GM19395 (cell line): ENCODE measurements at regions not wholly inside any gene's neighbourhood (a gene's known extent, or its start where the extent isn't known, plus 50 kb on each side); places are given as distances from the start of the nearest gene placed in this dataset.
A peak's percentile ranks its signal among the peaks of the same experiment; 100 is the strongest.

ENCODE experiments used
- ATAC-seq: cut with Tn5 transposase; IDR thresholded peaks from one replicate; pipeline ENCODE4 v1.9.1; 2021; ENCODE audit warnings: mild to moderate bottlenecking, moderate library complexity; ENCODE audit not compliant: unreplicated experiment

DNA sequence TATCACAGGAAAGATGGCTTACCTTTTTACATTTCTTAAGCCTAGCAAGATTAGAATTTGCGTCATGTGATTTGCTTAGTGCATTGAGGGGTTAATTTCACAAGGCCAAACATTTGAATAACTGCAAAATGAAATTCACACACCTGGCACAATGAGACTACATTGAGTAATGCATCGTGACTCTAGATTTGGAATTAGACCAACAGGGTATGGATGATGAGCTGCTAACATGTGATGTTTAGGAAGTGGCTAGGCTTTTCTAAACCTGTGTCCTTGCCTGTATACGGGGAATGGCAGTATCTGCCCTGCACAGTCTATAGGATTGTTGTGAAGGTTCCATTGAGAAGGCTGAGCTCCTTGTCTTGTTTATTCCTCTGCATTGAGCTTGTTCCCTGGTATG, 160.1 kb downstream of the MFSD1 start:
- ATAC-seq = no peak

DNA sequence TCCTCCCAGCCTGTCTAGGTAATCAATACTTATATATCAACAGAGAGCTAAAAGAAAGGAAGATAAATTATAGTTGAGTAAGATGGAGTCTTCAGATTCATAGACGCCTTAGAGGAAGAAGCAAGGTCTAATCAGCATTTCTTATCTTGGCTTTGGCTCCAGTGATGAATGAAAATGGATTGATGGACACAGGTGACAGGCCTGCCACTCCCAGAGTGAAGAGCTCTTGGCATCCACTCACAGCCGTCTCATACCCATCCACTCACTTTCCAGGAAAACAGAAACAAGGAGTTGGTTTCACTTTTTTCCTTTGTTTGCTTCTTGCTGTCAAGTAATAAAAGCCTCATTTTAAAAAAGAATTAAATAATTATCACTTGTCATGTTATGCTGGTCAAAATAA, 168.2 kb downstream of the MFSD1 start:
- ATAC-seq = no peak

DNA sequence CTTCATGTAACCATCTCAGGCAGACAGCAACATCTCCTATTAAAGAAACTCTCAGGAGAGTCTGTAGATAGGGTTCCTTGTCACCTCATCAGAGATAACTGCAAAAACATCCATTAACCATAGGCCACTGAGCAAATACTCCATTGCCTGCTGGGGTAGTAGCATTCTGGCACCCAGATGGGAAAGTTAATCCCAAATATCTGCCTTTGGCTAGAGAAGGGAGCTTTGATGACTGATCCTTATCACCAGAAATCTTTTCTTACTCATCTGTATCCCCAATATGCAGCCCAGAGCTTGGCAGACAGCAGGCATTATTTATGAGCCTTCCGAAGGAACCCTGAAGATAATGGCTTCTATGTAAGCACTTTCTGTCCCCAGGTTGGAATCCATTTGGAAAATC, 173.1 kb downstream of the MFSD1 start:
- ATAC-seq = no peak

DNA sequence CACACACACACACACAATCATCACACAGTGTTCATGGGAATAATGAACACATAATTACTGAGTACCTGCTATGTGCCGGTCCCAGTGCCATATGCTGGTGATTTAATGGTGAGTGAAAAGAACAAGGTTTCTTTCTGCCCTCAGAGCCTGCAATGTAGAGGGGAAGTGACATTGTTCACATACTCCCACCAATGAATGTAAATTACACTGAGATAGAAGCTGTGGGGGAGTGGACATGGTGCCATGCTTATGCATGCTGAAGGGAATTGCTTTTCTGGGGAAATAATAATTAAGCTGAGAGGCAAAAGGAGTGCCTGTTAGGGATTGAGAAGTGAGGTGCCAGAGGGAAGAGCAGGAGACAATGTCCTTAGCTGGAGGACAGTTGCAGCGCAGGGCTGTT, 175.1 kb downstream of the MFSD1 start:
- no peak for ATAC-seq

DNA sequence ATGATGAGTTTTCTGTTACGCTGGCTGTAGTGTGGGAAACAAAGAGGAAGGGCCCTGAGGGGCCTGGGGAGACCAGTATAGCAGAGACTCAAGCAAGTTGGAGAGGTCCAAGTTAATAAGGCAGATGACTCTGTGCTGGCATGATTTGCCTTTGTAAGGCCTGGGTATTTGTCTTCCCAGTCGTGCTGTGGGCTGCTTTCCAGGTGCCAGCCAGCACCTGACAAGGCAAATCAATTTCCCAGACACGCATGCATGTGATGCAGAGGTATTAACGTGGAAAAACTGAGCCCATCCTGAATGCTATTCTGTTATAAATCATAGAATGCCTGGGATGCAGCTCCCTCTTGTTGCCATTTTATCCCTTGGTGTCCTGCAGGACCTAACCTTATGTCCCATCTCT, 175.6 kb downstream of the MFSD1 start:
- ATAC-seq = no peak

DNA sequence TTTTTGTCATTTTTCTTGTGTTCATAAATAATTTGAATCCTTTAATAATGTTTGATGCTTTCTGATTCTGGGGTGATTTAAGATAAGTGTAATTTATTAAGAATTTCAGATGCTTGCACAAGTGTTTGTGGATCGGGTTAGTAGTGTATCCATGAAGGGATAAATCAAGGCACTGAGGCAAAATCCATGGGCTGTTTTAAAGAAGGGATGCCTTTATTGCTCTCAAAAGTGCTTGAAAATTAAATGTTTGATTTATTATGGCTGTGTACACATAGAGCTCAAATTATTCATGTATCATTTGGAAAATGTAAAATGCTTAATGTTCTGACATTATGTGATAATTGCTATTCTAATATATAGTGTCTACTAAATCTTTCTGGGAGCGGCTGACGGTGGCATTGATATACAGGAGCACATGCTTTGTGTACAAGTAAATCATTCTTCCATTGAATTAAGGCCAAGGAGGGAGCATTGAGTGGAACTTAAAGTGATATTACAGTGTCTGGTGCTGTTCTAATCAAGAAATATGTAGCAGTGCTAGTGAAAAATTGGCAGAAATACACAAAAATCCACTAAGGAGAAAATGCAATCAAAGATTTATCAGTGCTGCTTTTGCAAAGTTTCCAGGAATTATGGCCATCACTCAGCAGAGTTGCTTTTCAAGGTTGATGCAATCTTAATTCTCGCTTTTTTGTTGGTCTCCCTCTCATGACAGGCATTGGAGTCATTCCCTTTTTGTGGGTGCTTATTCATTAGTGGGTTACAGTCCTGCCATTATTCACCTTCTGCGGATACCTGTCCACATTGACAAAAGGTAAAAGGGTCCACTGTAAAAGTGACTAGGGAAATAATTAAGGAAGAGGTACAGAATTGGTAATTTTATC, 181.6 kb downstream of the MFSD1 start:
- ATAC-seq = no peak

DNA sequence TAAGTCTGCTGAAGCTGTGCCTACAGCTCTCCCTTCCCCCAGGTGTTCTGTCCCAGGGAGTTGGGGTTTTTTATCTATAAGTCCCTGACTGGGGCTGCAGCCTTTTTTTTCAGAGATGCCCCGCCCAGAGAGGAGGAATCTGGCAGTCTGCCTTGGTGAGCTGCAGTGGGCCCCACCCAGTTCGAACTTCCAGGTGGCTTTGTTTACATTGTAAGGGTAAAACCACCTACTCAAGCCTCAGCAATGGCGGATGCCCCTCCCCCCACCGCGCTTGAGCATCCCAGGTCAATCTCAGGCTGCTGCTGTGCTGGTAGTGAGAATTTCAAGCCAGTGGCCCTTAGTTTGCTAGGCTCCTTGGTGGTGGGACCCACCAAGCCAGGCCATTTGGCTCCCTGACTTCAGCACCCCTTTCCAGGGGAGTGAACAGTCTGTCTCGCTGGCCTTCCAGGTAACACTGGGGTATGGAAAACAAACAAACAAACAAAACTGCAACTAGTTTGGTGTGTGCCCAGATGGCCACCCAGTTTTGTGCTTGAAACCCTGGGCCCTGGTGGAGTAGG, 189.4 kb downstream of the MFSD1 start:
- ATAC-seq = no peak

DNA sequence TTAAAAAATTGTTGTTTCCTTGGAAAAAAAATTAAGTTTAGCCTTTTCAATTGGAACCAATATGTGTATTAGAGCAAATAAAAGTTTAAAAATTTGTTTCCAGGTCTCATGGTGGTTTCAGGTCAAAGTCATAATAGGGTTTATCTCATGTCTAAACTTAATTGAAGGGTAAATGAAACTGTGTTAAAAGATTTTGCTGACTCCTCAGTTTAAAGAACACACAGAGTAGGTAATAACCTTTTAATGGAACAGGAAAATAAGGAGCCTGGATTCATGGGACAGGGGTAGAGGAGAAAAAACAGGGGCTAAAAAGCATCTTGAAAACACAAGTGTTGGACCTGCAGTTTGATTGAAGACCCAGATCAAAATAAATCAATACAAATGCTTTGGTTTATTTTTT, 190.6 kb downstream of the MFSD1 start:
- no peak for ATAC-seq

DNA sequence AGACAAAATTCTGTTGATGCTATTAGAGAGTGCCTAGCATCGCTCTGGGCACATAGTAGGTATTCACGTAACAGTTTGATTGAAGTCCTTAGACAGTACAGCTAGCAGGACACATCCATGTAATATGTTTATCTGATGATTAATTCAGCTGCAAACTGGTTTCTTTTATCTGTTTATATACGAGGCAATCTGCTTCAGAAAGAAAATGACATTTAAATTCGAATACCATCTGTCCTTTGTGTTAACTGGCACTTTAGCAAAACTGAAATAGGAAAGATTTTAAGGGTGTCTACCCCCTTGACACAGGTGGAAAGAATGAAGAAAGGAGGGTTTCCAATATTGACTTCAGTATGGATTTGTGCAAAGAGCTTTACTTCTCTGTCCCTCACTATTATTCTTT, 192.5 kb downstream of the MFSD1 start:
- ATAC-seq = no peak

DNA sequence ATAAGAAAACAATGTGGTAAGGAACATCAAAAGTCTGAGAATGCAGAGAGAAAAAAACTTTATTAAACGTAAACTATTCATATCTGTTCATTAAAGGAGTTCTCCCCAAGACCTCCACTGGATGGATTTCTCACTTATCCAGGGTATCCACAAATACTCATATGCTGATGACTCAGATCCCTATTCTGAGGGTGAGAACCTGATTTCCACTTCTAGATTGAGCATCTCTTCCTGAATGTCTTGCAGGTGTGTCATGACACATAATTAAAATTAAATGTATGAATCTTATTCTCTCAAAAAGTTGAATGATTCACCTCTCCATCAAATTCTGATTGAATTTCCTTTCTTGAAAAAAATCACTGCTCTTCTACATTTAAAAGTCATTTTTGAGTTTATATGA, 199.9 kb downstream of the MFSD1 start:
- ATAC-seq = no peak

DNA sequence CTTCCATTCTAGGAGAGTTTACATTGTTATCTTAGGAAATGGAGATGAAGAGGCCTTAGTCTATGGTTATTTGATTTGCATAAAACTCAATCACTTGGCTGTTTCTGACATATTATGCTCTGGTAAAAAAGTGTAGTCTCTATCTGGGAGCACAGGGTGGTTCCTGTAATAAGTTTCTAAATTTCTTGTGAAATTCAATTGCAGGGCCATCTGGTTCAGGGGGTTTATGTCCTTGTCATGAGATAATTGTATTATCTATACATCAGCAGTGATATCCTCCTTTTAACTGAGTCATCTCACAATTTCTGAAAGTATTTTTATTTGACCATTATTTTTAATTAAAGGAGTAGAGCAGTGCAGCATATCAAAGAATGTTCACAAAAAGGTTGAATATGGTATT, 203.3 kb downstream of the MFSD1 start:
- ATAC-seq = no peak

DNA sequence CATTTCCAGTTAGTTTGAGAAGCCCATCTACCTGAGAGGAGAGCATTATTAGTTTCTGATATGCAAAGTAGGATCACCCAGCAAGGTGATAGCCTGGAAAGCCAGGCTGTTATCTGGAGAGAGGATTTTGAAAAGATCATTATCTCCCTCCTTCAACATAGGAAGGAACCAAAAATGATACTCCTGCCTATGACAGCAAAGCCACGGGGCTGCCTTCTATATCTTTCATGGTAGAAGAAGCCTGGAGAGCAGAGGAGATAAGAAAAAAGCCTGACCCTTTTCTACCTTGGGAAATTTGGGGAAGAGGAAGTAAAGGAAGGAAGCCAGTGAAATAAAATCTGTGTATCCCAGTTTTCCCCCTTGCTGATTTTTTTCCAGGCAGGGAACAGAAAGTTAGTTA, 205.5 kb downstream of the MFSD1 start:
- no peak for ATAC-seq

DNA sequence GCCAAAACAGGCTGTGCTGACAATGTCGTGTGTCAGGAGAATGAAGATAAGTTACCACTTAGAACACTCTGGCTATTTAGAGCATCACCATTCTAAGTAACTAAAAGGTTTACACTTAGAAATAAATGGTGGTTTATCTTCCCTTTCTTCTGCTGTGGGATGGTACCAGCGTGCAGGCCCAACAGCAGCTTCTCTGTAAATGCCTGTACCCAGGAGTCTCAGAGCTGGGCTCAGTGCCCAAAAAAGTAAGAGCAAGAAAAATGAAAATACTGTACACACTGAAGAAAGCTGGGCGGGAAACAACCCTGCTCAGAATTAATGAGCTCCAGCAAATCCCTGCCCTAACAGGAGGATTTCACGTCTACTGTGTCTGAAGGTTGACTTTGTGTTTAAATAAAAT, 206.5 kb downstream of the MFSD1 start:
- ATAC-seq = no peak

DNA sequence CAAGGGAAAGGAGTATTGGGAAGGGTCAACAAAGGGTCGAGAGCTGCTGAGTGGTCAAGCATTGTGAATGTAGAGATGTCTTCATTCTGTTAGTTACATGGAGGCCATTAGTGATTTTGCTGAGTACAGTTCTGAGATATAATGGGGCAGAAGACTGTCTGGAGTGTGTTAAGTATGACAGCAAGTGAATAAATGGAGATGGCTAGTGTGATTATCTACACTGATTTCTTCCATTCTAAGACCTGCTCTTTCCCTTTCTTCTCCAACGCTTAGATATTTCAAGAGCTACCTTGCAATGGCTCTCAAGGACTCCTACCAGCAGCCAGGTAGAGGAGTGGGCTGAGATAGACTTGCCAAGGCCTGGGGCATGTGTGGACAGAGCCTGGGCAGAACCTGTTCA, 216.5 kb downstream of the MFSD1 start:
- no peak for ATAC-seq

DNA sequence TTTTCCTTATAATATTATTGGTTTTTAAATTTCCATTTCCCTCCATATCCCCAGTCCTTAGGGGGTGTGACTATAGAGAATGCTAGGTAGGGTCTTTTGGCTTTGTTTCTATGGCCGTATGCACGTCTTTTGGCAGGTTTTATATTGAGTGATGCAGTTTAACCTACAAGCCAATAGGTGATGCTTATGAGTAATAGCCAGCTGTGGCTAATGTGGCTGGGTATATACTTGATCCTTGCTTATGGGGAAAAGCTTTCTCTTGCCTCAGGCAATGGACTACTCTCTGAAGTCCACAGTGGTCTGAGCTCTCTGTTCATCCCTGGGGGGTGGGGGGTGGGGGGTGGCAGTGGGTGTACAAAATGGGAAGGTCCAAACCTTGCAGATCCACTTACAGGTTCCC, 223.9 kb downstream of the MFSD1 start:
- no peak for ATAC-seq

DNA sequence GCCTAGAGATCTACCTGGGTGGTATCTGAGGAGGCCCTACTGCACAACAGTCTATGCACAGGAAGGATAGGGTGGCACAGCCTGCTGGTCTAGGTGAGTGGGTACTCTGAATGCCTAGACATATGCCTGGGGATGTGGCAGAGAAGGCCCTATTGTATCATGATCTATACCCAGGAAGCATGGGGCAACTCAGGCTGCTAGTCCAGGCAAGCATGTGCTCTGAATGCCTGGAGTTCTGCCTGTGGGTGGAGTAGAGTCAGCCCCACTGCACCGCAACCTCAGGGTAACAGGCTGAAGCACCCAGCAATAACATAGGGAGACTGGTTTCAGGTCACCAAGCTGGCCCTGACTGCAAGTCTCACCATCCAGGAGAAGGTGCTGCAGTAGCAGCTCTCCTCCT, 224.7 kb downstream of the MFSD1 start:
- ATAC-seq = no peak

DNA sequence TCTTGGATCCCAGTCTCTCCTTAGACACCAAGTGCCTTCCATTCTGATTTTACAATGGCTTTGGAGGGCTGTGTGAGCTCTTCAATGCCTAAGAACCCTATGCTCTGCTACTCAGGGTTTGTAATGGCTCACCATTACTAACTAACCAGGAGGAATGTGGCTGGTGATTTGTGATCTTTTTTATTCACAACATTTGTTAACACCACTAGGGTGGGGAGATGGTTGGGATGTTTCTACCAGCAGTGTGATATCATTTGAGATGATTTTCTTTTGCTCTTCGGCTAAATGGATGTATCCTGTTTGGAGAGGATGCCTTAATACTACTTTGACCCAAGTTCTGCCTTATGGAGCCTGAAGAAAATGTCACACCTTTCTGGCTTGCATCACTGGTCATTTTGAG, 226.9 kb downstream of the MFSD1 start:
- ATAC-seq = no peak

DNA sequence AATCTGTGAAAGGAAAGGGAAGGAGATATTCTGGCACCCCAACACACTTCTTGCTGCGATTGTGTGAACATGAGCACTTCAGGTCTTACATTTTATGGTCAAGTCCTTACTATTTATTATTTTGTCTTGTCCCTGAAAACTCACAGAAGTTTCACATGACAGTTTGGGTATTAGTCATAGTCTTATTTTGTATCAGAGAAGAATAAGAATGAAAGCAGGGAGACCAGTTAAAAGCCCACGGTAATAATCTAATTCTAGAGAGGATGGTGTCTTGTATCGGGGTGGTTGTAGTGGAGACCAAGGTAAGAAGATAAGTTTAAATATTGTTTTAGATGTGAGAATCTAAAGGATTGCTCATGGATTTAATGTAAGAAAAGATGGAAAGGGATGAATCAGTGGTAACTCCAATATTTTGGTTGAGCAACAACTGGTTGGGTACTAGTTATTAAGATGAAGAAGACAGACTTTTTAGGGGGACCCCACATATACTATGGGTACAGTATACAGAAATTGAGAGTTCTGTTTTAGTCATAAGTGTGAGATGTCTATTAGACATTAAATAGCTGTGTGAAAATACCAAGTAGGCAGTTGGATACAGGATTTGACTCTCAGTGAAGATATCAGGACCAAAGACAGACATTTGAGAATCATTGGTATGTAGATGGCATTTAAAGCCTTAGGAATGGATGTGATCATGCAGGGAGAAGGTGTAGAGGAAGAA, 227.6 kb downstream of the MFSD1 start:
- ATAC-seq = peak; percentile 78

DNA sequence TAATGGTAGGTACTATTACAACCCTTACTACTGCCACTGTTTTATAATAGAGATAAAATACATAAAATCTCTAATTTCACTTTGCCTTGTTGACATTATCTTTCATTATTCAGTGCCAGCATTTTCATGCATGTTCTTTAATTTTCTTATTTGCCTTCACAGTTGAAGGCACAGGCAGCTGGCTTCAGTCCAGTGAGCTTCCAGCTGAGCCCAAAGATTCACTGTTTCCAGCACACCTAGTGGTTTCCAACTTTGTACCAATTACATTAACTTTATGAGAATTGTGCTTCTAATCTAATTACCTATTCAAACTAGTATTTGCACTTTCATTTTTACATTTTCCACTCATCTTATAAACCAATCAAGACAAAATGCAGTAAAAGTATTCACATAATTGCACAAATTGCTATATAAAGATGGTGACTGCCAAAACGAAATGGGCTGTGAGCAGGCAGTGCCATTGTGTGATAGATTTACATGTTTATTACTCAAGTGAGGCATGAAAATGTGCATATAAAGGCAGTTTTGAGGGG, 228.3 kb downstream of the MFSD1 start:
- no peak for ATAC-seq

DNA sequence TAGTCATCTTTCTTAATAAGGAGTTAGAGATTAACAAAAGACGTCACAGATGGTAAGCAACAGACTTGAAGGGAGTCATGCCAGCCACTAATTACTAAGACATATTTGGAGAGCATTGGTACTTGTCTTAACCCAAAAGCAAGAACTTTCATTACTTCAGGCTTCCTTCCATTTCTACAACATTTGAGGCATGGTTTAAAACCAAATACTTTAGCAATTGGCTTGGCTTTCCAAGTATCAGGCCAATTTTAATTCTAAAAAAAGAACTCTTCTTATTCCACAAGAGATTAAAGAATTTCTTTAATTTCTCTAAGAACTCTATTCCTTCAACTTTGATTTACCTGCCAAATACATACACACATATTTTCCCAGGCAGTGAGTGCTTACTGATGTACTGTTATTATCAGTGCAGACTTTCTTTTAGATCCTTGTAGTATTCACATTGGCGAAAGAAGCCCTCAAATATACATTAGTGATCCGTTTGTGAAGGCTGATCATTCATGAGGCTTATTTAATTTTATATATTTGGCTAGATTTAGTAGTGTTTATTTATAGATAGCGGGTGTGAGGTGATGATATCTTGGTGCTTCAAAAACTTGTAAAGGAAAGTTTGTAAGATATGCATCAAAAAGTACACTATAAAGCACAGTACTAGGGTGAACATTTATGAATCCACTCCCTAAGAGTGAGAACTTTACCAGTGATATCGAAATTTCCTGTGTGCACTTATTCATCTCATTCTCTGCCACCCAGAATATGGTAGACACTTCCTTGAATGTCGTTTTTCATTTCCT, 229.2 kb downstream of the MFSD1 start:
- no peak for ATAC-seq

DNA sequence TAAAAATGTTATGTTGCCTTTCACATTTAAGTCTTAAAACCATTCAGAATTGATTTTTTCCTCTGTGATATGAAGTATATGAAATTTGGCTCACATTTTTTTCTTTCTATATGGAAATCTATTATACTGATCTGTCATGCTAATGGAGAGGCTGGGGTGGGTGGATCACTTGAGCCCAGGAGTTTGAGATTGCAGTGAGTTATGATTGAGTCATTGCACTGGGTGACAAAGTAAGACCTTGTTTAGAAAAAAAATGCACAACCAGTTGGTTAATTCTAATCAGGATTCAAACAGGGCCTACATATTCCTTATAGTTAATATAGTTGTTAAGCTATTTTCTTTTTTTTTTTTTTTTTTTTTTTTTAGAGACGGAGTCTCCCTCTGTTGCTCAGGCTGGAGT, 230.5 kb downstream of the MFSD1 start:
- ATAC-seq = no peak
